GM21367 (cell line): ENCODE measurements at regions not wholly inside any gene's neighbourhood (a gene's known extent, or its start where the extent isn't known, plus 50 kb on each side); places are given as distances from the start of the nearest gene placed in this dataset.
"Not testable (repeated sequence)": the region's sequence is repeated elsewhere in the genome, so short reads cannot be mapped to it uniquely, and the experiment has no call there.

Experiments
- ATAC-seq: cut with Tn5 transposase; IDR thresholded peaks from one replicate; pipeline ENCODE4 v1.9.1; 2021; ENCODE audit not compliant: unreplicated experiment

DNA sequence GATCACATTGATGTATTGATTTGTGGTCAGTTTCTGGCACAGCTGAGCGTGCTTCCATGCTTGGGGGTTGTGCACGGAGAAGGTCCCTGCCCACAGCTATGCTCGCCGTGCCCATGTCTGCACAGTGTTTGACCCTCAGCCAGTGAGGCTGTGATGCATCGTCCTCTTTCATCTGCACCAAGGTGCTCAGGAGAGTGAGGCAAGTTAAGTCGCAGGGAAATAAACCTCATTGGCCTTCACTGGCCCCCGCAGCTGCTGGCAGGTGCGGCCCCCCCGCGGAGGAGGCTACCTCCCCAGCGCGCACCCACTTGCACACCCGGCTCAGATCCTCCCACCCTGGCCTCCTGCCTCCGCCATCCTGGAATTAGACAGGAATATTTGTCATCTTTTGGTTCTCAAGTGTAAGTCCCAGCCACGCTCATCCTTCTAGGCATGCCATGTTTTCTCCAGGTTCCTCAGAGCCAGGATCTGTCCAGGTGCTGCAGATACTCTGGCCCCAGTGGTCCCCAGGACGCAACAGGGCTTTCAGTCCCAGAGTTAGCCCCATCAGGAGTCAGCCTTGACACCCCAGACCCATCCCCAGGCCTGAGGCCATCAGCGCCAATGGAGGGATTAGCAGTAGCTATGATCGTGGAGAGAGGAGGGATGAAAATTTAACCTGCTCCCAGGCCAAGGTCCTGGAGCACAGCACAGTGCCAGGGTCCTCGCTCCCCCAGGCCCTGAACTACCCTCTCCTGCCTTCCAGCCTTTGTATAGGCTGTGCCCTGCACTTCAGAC lies 93.7 kb downstream of the OAT start:
- no peak for ATAC-seq

DNA sequence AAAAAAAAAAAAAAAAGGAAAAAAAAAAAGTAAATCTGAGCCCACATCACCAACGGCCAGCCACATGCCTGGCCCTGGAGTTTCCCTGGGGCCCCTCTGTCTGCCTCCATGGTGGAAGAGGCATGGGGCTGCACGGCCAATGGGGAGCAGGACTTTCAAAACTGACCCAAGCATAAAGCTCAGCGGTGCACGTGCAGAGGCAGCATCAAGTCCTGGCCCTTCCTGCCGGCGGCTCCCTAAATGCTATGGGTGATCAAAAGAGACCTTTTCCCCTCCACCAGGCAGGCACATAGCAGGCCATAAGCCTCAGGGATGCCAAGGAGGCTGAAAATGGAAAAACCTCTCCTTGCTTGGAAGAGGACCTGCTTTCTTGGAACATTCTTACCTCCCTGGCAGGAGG lies 94.3 kb downstream of the OAT start:
- no peak for ATAC-seq

DNA sequence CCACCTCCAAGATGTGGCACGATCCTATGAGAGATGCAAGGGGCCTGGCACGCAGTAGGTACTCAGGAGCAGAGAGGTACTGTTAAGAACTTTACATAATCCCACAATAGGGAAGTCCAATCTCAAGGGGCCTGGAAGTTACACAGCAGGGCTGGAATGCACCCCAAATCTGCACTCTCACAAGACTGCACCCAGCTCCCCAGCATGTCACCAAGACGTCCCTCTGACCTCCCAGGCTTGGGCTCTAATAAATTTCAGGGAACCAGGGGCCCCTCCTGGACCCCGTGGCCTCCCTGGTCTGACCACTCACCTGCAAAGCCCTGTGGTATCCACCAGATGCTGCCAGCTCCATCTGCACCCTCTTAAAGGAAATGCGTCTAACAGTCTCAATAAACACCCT lies 94.9 kb downstream of the OAT start:
- ATAC-seq: no peak

DNA sequence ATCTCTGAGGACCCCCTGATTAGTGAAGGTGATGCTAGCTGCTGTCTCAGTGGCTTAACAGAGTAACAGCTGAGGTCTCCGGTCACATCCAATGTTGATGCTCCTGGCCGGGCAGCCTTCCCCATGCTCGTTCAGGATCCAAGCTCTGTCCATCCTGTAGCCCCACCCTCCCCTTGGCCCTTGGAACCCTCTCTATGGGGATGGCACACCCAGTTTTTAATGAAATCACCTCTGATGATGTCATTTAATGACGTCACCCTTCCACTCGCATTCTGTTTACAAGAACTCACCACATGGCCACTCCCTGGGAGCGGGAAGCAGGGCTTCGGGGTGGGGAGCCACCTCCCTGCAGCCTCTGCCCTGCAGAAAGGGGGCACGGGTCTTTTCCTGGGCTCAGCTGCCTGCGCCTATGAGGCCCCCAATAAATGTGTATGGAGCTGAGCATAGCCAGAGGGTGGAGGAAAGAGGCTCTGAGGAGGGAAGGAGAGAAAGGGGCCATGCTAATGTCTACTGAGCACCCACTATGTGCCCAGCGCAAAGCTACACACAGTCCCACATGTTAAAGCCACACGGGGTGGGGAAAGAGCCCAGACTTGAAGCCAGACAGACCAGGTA lies 95.5 kb downstream of the OAT start:
- ATAC-seq: no peak

DNA sequence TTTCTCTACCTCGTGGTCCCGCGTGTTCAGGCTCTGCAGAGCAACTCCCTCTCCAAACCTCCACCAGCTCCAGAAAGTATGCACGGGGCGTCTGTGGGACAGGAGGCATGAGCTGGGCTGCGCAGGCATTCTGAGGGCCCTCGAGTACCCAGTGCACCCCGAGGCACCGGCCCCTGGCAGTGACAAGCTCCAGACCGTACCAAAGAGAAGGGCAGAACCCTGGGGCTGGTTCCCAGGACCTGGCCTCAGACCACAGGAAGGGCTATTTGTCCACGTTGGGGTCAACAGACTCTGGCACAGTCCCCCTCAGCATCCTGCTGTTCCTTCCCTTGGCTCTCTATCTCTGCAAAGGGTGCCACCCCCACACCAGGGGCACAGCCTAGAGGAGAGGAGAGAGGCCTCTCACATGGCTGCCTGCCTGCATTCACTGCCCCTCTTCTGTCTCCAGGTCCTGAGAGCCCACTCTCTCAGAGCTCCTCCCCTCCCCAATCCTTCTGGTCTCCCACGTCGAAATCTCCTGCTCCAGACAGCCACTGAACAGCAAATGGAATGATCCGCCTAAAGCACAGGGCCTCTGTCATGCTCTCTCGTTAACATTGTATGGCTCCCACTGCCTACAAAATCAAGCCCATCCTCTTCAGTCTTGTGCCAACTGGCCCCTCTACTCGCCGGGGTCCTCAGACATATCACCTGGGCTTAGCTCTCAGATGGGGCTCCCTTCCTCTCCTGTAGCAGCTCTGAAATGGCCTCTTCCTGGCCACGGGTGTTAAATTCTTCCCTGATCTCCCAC lies 96.3 kb downstream of the OAT start:
- ATAC-seq: no peak

DNA sequence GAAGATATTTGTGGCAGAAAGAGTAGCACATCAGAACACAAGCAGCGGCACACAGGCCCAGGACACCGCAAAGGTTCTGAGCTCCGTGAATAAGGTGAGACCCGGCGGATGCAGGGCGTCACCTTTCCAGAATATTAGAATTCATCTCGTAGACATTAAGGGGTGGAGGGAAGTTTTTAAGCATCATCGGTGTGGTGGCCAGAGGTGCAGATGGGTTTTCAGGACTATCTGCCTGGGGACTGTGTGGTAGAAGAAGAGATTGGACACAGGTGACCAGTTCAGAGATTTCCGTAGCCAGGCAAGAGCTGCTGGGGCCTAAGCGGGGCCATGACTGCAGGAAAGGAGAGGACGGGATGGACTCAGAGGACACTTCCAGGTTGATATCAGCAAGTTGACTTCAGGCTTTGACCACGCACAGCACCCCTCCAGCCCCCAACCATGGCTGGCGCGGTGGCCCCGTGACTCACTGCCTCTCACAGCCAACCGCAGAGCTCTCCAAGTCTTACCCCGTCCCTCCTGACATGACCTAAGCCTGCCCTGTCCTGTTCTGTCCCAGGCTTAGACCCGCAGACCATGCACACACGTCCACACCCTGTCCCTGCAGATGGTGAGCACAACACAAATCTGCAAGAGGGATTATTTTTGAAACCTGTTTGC lies 97.2 kb downstream of the OAT start:
- ATAC-seq: no peak

DNA sequence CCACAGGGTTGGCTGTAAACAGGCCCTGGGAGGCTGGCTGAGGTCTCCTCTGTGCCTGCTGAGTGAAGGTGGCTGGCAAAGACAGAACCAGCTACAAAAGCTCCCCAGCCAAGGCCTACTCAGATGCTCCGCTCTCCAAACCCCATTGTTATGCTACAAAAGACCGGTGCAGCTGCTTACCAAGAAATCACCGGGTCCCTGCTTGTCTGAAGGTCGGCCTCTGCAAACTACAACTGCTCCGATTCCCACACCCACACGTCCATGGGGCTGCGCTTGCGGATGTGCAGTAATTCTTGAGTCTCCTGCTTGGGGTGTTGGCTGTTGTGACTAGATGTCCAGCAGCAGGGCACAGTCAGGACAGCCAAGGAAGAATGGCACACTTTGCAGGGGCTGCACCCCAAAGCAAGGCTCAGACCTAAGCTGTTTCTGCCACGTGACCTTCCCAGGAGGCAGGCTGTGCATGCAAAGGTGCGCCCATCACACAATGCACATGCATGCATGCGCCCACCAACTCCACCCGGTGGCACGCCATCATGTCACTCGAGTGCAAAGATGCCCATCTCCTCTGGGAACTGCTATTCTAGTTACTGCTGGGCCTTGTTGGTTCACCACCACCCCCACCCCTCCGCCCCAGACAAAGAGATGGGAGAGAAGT lies 97.8 kb downstream of the OAT start:
- ATAC-seq: no peak

DNA sequence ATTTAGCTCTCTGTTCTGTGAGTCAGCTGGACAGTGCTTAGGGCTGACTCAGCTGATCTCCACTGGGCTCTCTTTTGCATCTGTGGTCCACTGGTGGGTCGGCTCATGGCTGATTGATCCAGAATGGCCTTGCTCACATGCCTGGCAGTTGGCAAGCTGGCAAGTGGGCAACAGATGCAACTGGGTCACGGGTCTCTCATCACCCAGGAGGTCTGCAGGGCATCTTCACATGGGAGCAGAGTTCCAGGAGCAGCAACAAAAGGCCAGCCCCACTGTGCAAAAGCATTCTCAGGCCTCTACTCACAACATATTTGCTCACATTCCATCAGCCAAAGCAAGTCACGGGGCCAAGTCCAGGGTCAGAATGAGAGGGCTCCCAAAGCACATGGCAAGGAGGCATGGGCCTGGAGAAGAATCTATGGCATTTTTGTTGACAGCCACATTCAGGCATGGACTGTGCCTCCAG lies 98.8 kb downstream of the OAT start:
- ATAC-seq: no peak

DNA sequence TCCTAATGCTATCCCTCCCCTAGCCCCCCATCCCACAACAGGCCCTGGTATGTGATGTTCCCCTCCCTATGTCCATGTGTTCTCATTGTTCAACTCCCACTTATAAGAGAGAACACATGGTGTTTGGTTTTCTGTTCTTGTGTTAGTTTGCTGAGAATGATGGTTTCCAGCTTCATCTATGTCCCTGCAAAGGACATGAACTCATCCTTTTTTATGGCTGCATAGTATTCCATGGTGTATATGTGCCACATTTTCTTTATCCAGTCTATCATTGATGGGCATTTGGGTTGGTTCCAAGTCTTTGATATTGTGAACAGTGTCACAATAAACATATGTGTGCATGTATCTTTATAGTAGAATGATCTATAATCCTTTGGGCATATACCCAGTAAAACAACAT lies 99.2 kb downstream of the OAT start:
- not testable (repeated sequence) for ATAC-seq

DNA sequence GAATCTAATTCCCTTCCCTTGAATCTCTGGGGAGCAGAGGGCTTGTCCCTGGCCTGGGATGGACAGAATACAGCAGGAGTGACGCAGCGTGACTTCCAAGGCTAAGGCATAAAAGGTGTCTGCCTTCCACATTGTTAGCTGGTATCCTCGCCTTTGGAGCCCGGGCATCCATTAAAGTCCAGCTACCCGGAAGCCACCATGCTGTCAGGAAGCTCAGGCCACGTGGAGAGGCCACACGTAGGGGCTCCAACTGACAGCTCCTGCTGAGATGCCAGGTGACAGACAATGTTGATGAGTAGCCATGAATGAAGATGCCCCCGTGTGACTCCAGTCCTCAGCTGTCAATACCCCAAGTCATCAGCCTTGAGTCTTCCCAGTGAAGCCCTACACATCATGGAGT lies 99.9 kb downstream of the OAT start:
- ATAC-seq: no peak

DNA sequence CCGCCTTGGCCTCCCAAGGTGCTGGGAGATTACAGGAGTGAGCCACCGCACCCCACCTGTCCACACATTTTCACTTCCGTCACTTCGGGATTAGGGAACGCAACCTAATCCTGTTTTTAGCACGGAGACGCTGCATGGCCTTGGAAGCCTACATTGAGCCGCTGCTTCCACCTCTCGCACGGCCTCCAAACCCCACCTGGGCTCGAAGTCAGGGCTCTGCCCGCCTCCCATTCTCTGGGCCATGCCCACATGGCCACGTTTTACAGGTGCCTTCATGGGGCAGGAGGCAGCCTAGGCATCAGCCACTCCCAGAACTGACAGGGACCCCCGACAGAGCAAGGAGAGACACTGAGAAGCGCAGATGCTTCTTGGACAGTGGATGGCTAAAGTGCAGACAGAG lies 100.6 kb downstream of the OAT start:
- no peak for ATAC-seq

DNA sequence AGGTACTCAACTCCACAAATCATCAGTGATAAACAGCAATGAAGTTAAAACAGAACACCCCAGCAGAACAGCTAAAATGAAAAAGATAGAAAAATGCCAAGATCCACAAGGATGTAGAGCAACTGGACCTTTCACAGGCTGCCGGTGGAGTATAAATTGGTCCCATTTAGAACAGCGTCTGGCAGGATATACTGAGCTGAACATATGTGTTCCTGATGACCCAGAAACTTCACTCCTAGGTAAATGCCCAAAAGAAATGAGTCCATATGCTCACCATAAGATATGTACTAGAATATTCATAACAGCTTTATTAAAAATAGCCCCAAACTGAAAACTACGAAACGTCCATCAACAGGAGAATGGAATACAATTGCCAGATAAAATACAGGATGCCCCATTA lies 102.4 kb downstream of the OAT start:
- ATAC-seq: no peak

DNA sequence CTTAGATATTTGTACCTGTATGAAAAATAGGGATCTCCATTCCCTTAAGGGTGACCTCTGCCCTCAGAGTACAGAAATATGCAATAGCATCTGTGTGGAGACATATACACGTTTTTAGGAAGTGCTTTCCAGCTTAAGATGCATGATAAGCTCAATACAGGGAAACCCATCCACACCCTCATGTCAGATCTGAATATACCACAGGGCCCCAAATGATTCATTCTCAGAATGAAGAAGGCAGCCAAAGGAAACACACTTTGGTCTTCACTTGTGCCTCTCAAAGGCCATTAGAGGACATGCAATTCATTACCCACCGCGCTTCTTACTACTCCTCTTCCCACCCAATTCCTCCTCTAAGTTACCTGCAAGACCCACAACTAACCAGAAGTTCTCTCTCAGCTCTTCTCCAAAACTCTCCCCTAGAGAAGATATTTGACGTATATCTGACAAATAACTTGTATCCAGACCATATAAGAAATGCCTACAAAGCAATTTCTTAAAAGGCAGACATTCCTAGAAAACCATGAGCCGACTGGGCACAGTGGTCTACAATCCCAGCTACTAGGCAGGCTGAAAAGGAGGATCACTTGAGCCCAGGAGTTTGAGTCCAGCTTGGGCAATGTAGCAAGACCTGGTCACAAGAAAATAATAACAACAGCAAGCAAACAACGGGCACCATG lies 103.0 kb downstream of the OAT start:
- ATAC-seq: no peak

DNA sequence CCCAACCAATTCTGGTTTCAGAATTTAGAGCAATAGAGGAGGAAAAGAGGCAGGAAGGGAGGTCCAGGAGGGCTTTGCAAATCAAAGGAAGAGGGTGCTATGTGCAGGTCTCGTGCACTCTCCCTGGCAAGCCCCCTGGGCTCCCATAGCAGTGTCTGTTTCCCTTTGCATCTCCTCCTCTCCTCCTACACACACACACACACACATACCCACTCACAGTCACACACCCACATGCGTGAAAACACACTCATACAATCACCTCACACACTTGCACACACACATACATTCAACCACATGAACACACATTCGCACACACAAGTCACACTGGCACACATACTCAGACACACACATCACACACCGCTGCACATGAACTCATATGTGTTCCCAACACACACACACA lies 105.3 kb downstream of the OAT start:
- no peak for ATAC-seq

DNA sequence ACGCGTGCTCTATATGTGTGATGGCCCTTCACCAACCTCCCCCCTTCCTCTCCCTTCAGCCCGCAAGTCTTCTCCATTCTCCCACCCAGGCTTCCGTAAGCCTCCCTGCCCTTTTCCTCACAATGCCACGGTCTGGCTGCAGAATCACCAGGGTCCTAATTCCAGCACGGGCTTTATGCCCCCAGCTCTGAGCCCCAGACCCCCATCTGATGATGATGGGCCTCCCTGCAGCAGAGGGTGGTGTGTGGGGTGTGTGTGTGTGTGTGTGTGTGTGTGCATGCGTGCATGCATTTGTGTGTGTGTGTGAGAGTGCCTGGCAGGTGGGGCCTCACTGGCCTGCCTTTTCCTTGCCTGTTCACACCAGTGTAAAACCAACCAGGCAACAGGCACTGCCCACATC lies 109.9 kb downstream of the OAT start:
- no peak for ATAC-seq

DNA sequence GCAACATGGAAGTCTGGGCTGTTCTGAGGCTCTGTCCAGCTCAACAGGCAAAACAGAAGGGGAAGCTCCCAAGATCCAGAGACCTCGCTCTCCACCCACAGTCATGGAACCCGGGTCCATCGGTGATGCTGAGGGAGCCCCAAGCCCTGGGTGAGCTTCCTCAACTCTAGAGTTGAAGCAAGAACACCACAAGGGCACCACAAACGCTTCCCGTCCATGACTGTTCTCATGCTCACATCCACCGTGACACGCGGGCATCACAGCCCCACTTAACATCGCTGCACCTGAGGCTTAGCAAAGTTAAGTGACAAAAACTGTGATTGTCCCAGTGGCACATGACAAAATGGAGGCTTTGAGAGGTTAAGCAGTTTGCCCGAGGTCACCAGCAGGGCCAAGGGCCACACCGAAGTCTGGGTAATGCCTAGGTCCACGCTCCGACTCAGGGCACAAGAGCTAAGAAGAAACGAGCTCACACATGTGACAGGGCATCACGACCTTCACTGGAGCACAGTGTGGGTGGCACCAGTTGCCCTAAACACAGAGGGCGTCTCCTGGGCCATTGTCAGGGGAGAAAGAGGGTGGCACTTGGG lies 110.6 kb downstream of the OAT start:
- ATAC-seq: no peak

DNA sequence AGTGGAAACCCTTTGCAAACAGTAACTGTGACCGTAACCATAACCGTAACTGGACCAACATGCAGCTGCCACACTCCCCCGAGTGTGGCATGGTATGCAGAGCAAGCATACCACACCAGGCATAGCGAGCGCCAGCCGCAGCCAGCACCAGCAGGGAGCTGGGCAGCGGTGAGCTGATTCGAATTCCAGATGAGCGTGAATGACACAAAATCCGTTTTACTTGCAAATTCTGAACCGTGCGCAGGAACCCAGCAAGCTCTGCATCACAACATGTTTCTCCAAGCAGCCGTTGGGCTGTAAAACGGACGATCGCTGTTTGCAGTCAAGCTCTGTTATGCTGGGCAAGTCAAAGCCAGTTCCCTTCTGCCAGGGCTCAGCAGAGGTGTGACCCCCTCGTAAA lies 111.1 kb downstream of the OAT start:
- ATAC-seq: no peak

DNA sequence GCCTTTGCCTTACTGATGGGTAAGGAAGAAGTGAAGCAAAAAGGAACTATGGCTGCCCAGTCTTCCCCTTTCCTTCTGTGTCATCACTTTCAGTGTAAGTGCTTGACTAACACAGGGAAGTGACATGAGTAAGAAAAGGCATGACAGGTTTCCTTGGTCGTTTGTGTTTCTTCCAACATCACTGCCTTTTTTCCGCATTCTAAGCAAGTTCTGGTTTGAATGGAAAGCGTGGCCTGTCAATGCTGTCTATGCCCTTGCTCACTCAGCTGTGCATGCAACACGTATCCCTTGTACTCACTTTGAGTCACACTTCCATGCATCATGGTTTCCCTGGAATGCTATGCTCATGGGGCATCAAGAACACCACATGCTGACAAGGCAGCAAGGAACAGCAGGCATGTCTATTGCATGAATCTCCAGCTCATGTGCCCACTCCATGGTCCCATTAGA lies 111.8 kb downstream of the OAT start:
- no peak for ATAC-seq

DNA sequence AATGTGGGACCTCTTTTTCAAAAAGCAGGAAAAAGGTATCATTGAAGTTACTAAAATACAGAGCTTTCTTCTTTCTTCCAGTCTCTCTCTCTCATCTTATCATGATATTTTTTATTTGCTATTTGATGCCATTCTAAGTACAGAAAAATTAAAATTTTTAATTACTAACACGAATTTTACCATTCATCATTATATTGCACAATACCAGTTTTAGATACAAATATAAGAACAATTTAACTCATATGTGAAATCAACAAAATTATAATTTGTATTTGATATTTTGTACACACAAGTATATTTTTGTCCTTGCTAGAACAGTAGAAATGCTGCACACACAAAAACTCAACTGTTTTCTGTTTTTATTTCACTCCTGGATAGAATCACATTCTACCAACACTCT lies 112.2 kb downstream of the OAT start:
- ATAC-seq: no peak

DNA sequence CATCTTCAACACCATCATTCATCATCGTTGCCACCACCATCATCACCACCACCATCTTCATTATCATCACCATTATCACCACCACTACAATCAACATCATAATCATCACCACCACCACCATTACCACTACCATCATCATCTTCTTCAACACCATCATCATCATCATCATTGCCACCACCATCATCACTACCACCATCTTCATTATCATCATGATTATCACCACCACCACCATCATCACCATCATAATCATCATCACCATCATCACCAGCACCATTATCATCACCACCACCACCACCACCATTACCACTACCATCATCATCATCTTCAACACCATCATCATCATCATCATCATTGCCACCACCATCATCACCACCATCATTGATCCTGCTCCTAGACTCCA lies 112.7 kb downstream of the OAT start:
- no peak for ATAC-seq
